OCI-LY1 (cell line): ENCODE measurements at regions not wholly inside any gene's neighbourhood (a gene's known extent, or its start where the extent isn't known, plus 50 kb on each side); places are given as distances from the start of the nearest gene placed in this dataset.

Source experiments
- CTCF ChIP-seq: fragments of 200-600 bp; sonication (generic), shearing (Covaris generic); IDR thresholded peaks from 2 replicates; pipeline ENCODE4 v1.5.1; 2017; ENCODE audit warnings: mild to moderate bottlenecking, antibody characterized with exemption, low read length, moderate library complexity, mixed read lengths
- EZH2 ChIP-seq: fragments of 200-600 bp; sonication (generic), shearing (Covaris generic); IDR thresholded peaks from 2 replicates; pipeline ENCODE4 v1.8.0; 2017; ENCODE audit warnings: borderline replicate concordance, mixed run types, mild to moderate bottlenecking, antibody characterized with exemption, low read length, moderate library complexity, mixed read lengths

- TF ChIP-seq CTCF (no peak), EZH2 (no peak)
Measured at GRCh38 chr2:34481542-34481941, 882.4 kb upstream of the FAM98A start.
